WERI-Rb-1 (cell line): ENCODE measurements at regions not wholly inside any gene's neighbourhood (a gene's known extent, or its start where the extent isn't known, plus 50 kb on each side); places are given as distances from the start of the nearest gene placed in this dataset.

Experiments used
- DNase-seq: peaks from one replicate; pipeline ENCODE4 v3.0.0-alpha.2; 2020
- H3K27ac ChIP-seq: fragments of 250-450 bp; sonication (Bioruptor Pico); 2 replicates; pipeline ENCODE4 v1.5.1; 2020; ENCODE audit warnings: mild to moderate bottlenecking, moderate library complexity
- H3K27me3 ChIP-seq: fragments of 250-450 bp; sonication (Bioruptor Pico); 2 replicates; pipeline ENCODE4 v1.5.1; 2021; ENCODE audit warnings: mild to moderate bottlenecking, low read depth, moderate library complexity; ENCODE audit not compliant: insufficient read depth, severe bottlenecking
- H3K36me3 ChIP-seq: fragments of 250-450 bp; sonication (Bioruptor Pico); 2 replicates; pipeline ENCODE4 v1.5.1; 2020; ENCODE audit warnings: mild to moderate bottlenecking, moderate library complexity
- H3K4me3 ChIP-seq: 2 replicates; pipeline ENCODE4 v1.5.1; 2011; ENCODE audit warnings: low read depth, mild to moderate bottlenecking, control low read depth, low read length
- H3K9me3 ChIP-seq: fragments of 250-450 bp; sonication (Bioruptor Pico); 2 replicates; pipeline ENCODE4 v1.5.1; 2021; ENCODE audit warnings: mild to moderate bottlenecking, moderate library complexity; ENCODE audit not compliant: severe bottlenecking
- CTCF ChIP-seq: IDR thresholded peaks from 2 replicates; pipeline ENCODE4 v1.5.1; 2011; ENCODE audit warnings: low read depth, mild to moderate bottlenecking, control low read depth, inconsistent platforms, low read length

- Histone ChIP-seq H3K36me3 (no peaks in the 10 kb centered on the region), H3K9me3 (no peaks in the 10 kb centered on the region), H3K27me3 (no peaks in the 10 kb centered on the region), H3K27ac (no peak overlapping the region), H3K4me3 (no peak overlapping the region)
- no peak for TF ChIP-seq CTCF
- DNase-seq, result no peak
Measured at GRCh38 chrX:8025705-8026104, 98.5 kb upstream of the PNPLA4 start.

GRCh38 chrX:8018934-8019333 is 91.7 kb upstream of the PNPLA4 start:
- no peaks in the 10 kb centered on the region for H3K27me3 ChIP-seq
- no peak for TF ChIP-seq CTCF

GRCh38 chrX:8010105-8010504 is 82.9 kb upstream of the PNPLA4 start:
- Histone ChIP-seq H3K27me3 (no peaks in the 10 kb centered on the region), H3K27ac (no peak overlapping the region), H3K36me3 (no peaks in the 10 kb centered on the region), H3K9me3 (no peaks in the 10 kb centered on the region), H3K4me3 (no peak overlapping the region)
- TF ChIP-seq CTCF, result no peak
- DNase-seq, result no peak

More at GRCh38 chrX:8018934-8019333, 91.7 kb upstream of the PNPLA4 start:
- Histone ChIP-seq H3K36me3 (no peaks in the 10 kb centered on the region), H3K9me3 (no peaks in the 10 kb centered on the region), H3K27ac (no peak overlapping the region), H3K4me3 (no peak overlapping the region)
- DNase-seq, result no peak

GRCh38 chrX:8005678-8006347 is 78.6 kb upstream of the PNPLA4 start:
- no peaks in the 10 kb centered on the region for H3K27me3 ChIP-seq
- H3K4me3 ChIP-seq, result no peak overlapping the region
- no peak for TF ChIP-seq CTCF
- H3K9me3 ChIP-seq, result no peaks in the 10 kb centered on the region
- no peak overlapping the region for H3K27ac ChIP-seq
- DNase-seq, result no peak
- no peaks in the 10 kb centered on the region for H3K36me3 ChIP-seq

- Histone ChIP-seq H3K4me3 (no peak overlapping the region), H3K27me3 (no peaks in the 10 kb centered on the region), H3K9me3 (peaks cover 5% of the 10 kb centered on the region), H3K36me3 (no peaks in the 10 kb centered on the region), H3K27ac (no peak overlapping the region)
- DNase-seq, result no peak
- no peak for TF ChIP-seq CTCF
Measured at GRCh38 chrX:8003147-8003883, 76.1 kb upstream of the PNPLA4 start.
